ENCODE measurements at regions not wholly inside any gene's neighbourhood (a gene's known extent, or its start where the extent isn't known, plus 50 kb on each side); places are given as distances from the start of the nearest gene placed in this dataset.
"Not testable (repeated sequence)": the region's sequence is repeated elsewhere in the genome, so short reads cannot be mapped to it uniquely, and the experiment has no call there.

- DNase-seq = no peak
- peak; percentile 67 for ATAC-seq
- intact Hi-C loops (cut with micrococcal nuclease) = no loop called here
These were observed 143.4 kb upstream of the BCL6 start for GRCh38 chr3:187888701-187889100.

GRCh38 chr3:187889106-187889505 is 143.8 kb upstream of the BCL6 start:
- intact Hi-C loops (cut with micrococcal nuclease) = no loop called here
- ATAC-seq (peak; percentile 55), DNase-seq (no peak)

GRCh38 chr3:187889601-187890404 is 144.5 kb upstream of the BCL6 start:
- DNase-seq = no peak
- peak; percentile 82 for ATAC-seq
- intact Hi-C loops (cut with micrococcal nuclease) = no loop called here

- DNase-seq; ATAC-seq; intact Hi-C loops (cut with micrococcal nuclease): not testable (repeated sequence)
These were observed 145.1 kb upstream of the BCL6 start for GRCh38 chr3:187890405-187890752.

GRCh38 chr3:187896646-187897045 is 151.4 kb upstream of the BCL6 start:
- peak; percentile 86 for ATAC-seq
- intact Hi-C loops (cut with micrococcal nuclease) = no loop called here
- DNase-seq = peak; percentile 70

- intact Hi-C loops (cut with micrococcal nuclease) = no loop called here
- no peak for DNase-seq
- ATAC-seq = no peak
These were observed 154.0 kb upstream of the BCL6 start for GRCh38 chr3:187899246-187899645.

GRCh38 chr3:187900993-187901755 is 155.9 kb upstream of the BCL6 start:
- DNase-seq = no peak
- intact Hi-C loops (cut with micrococcal nuclease) = no loop called here
- no peak for ATAC-seq

- intact Hi-C loops (cut with micrococcal nuclease) = no loop called here
- no peak for DNase-seq
- no peak for ATAC-seq
These were observed 156.8 kb upstream of the BCL6 start for GRCh38 chr3:187902041-187902471.

- DNase-seq (no peak), ATAC-seq (no peak)
- intact Hi-C loops (cut with micrococcal nuclease) = no loop called here
These were observed 157.7 kb upstream of the BCL6 start for GRCh38 chr3:187902936-187903335.

GRCh38 chr3:187903697-187904096 is 158.4 kb upstream of the BCL6 start:
- no peak for DNase-seq
- intact Hi-C loops (cut with micrococcal nuclease) = no loop called here
- no peak for ATAC-seq

- ATAC-seq (no peak), DNase-seq (no peak)
- intact Hi-C loops (cut with micrococcal nuclease) = no loop called here
These were observed 161.1 kb upstream of the BCL6 start for GRCh38 chr3:187906416-187906815.

GRCh38 chr3:187906920-187907319 is 161.7 kb upstream of the BCL6 start:
- ATAC-seq = no peak
- intact Hi-C loops (cut with micrococcal nuclease) = no loop called here

GRCh38 chr3:187909866-187910265 is 164.6 kb upstream of the BCL6 start:
- ATAC-seq = no peak
- no peak for DNase-seq
- intact Hi-C loops (cut with micrococcal nuclease) = no loop called here

More at GRCh38 chr3:187906920-187907319, 161.7 kb upstream of the BCL6 start:
- DNase-seq = no peak

GRCh38 chr3:187912007-187912406 is 166.7 kb upstream of the BCL6 start:
- no peak for ATAC-seq
- intact Hi-C loops (cut with micrococcal nuclease) = no loop called here
- DNase-seq = no peak

- ATAC-seq (peak; percentile 17), DNase-seq (no peak)
- intact Hi-C loops (cut with micrococcal nuclease) = no loop called here
These were observed 168.4 kb upstream of the BCL6 start for GRCh38 chr3:187913617-187914033.

- DNase-seq (no peak), ATAC-seq (peak; percentile 87)
- intact Hi-C loops (cut with micrococcal nuclease) = no loop called here
These were observed 169.0 kb upstream of the BCL6 start for GRCh38 chr3:187914231-187914630.

- intact Hi-C loops (cut with micrococcal nuclease) = no loop called here
- ATAC-seq = no peak
- DNase-seq = no peak
These were observed 170.8 kb upstream of the BCL6 start for GRCh38 chr3:187916072-187916471.

GRCh38 chr3:187918081-187918644 is 172.9 kb upstream of the BCL6 start:
- intact Hi-C loops (cut with micrococcal nuclease) = no loop called here
- DNase-seq = no peak

GRCh38 chr3:187919048-187919447 is 173.8 kb upstream of the BCL6 start:
- ATAC-seq = no peak
- intact Hi-C loops (cut with micrococcal nuclease) = no loop called here
- no peak for DNase-seq

More at GRCh38 chr3:187918081-187918644, 172.9 kb upstream of the BCL6 start:
- ATAC-seq = no peak

- ATAC-seq (no peak), DNase-seq (no peak)
- intact Hi-C loops (cut with micrococcal nuclease) = no loop called here
These were observed 174.3 kb upstream of the BCL6 start for GRCh38 chr3:187919544-187919943.
